ENCODE measurements at regions not wholly inside any gene's neighbourhood (a gene's known extent, or its start where the extent isn't known, plus 50 kb on each side); places are given as distances from the start of the nearest gene placed in this dataset.

DNA sequence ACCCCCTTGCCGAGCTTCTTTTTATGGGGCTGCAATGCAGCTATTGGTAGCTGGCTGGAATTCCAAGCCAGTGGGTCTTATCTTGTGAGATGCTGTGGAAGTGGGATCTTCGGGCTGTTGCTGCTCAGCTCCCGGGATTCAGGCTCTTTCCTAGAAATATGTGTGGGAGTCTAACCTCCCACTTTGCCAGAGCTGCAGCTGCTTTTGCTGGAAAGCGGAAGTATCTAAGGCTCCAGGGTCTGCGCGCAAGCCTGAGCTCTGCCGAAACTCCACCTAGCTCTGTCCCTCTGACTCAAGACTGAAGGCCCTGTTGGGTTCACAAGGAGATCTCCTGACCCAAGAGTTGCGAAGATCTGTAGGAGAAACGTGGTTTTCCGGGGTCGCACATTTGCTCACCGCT is 151.1 kb upstream of the ANKRD55 start:
- ChIA-PET POLR2A (no interaction called here), CTCF (no interaction called here)
- TF ChIP-seq, protein P1, sequence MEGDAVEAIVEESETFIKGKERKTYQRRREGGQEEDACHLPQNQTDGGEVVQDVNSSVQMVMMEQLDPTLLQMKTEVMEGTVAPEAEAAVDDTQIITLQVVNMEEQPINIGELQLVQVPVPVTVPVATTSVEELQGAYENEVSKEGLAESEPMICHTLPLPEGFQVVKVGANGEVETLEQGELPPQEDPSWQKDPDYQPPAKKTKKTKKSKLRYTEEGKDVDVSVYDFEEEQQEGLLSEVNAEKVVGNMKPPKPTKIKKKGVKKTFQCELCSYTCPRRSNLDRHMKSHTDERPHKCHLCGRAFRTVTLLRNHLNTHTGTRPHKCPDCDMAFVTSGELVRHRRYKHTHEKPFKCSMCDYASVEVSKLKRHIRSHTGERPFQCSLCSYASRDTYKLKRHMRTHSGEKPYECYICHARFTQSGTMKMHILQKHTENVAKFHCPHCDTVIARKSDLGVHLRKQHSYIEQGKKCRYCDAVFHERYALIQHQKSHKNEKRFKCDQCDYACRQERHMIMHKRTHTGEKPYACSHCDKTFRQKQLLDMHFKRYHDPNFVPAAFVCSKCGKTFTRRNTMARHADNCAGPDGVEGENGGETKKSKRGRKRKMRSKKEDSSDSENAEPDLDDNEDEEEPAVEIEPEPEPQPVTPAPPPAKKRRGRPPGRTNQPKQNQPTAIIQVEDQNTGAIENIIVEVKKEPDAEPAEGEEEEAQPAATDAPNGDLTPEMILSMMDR (IDR thresholded peaks at IDR 0.05; ENCODE audit: unreplicated experiment): no peak
- no peak overlapping the region for H3K27ac Mint-ChIP-seq (ENCODE audit: low read depth, unreplicated experiment)
- intact Hi-C loops (cut with micrococcal nuclease): no loop called here
- BruUV-seq (replicated peaks): no TSS peak
- no peaks in the 10 kb centered on the region for H3K27me3 Mint-ChIP-seq (ENCODE audit: insufficient read depth, unreplicated experiment)
- peaks cover 5% of the 10 kb centered on the region for H3K4me1 Mint-ChIP-seq (ENCODE audit: insufficient read depth, unreplicated experiment)
- H3K36me3 Mint-ChIP-seq (ENCODE audit: insufficient read depth, unreplicated experiment): no peaks in the 10 kb centered on the region
- DNase-seq (ENCODE audit: unreplicated experiment): no peak
- H3K4me3 Mint-ChIP-seq (ENCODE audit: unreplicated experiment): no peak overlapping the region
- H3K9me3 Mint-ChIP-seq (ENCODE audit: unreplicated experiment): no peaks in the 10 kb centered on the region

DNA sequence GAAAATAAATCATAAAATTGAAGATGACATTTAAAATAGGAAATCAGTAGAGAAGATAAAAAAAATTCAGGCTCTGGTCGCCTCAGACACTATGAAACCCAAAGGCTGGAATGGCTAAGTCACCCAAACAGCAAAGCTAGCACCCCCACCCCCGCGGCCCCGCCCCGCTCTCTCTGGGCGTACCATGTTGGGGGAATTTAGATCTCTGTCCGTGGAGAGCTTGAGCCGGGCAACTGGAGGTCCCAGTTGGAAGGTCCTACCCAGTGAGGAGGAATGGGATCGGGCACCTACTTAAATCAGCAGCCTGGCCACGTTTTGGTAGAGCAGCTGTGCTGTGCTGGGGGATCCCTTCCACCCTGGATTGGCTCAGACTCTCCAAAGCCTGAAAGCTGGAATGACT is 150.6 kb upstream of the ANKRD55 start:
- TF ChIP-seq, protein P1 (IDR thresholded peaks at IDR 0.05; ENCODE audit: unreplicated experiment): no peak
- H3K27ac Mint-ChIP-seq (ENCODE audit: low read depth, unreplicated experiment): no peak overlapping the region
- CTCF ChIA-PET: no interaction called here
- BruUV-seq (replicated peaks): no TSS peak
- H3K36me3 Mint-ChIP-seq (ENCODE audit: insufficient read depth, unreplicated experiment): no peaks in the 10 kb centered on the region
- no peaks in the 10 kb centered on the region for H3K27me3 Mint-ChIP-seq (ENCODE audit: insufficient read depth, unreplicated experiment)
- no peak for DNase-seq (ENCODE audit: unreplicated experiment)
- H3K4me3 Mint-ChIP-seq (ENCODE audit: unreplicated experiment): no peak overlapping the region
- no peaks in the 10 kb centered on the region for H3K9me3 Mint-ChIP-seq (ENCODE audit: unreplicated experiment)
- intact Hi-C loops (cut with micrococcal nuclease): no loop called here
- peaks cover 4% of the 10 kb centered on the region for H3K4me1 Mint-ChIP-seq (ENCODE audit: insufficient read depth, unreplicated experiment)
- POLR2A ChIA-PET: no interaction called here

DNA sequence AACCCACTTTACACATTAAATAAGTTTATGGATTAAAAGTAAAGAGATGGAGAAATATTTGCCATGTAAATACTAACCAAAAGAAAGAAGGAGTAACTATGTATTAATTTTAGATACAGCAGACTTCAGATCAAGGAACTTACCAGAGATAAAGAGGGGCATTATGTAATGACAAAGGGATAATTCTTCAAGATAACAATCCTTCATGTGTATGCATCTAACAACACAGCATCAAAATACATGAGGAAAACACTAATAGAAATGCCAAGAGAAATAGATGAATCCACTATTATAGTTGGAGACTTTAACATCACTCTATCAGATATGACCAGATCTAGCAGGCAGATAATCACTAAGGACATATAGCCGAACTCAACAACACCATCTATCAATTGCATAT is 149.8 kb upstream of the ANKRD55 start:
- DNase-seq (ENCODE audit: unreplicated experiment): no peak
- no peak overlapping the region for H3K27ac Mint-ChIP-seq (ENCODE audit: low read depth, unreplicated experiment)
- no peaks in the 10 kb centered on the region for H3K27me3 Mint-ChIP-seq (ENCODE audit: insufficient read depth, unreplicated experiment)
- H3K4me1 Mint-ChIP-seq (ENCODE audit: insufficient read depth, unreplicated experiment): no peaks in the 10 kb centered on the region
- TF ChIP-seq, protein P1 (IDR thresholded peaks at IDR 0.05; ENCODE audit: unreplicated experiment): no peak
- POLR2A ChIA-PET: no interaction called here
- no peaks in the 10 kb centered on the region for H3K9me3 Mint-ChIP-seq (ENCODE audit: unreplicated experiment)
- intact Hi-C loops (cut with micrococcal nuclease): no loop called here
- CTCF ChIA-PET: no interaction called here
- no peak overlapping the region for H3K4me3 Mint-ChIP-seq (ENCODE audit: unreplicated experiment)
- no TSS peak for BruUV-seq (replicated peaks)
- H3K36me3 Mint-ChIP-seq (ENCODE audit: insufficient read depth, unreplicated experiment): no peaks in the 10 kb centered on the region

GRCh38 chr5:56377573-56377972 is 144.4 kb upstream of the ANKRD55 start:
- Mint-ChIP-seq H3K36me3 (ENCODE audit: insufficient read depth, unreplicated experiment) (no peaks in the 10 kb centered on the region), H3K9me3 (ENCODE audit: unreplicated experiment) (no peaks in the 10 kb centered on the region), H3K27me3 (ENCODE audit: insufficient read depth, unreplicated experiment) (no peaks in the 10 kb centered on the region), H3K27ac (ENCODE audit: low read depth, unreplicated experiment) (no peak overlapping the region), H3K4me3 (ENCODE audit: unreplicated experiment) (no peak overlapping the region), H3K4me1 (ENCODE audit: insufficient read depth, unreplicated experiment) (no peaks in the 10 kb centered on the region)
- TF ChIP-seq, protein P1 (IDR thresholded peaks at IDR 0.05; ENCODE audit: unreplicated experiment): no peak
- ChIA-PET POLR2A (no interaction called here), CTCF (interaction anchor here (0.6 kb wide), 1 partner anchor 339 kb away, joined by 3 read pairs; no protein-coding TSS in a partner anchor)
- intact Hi-C loops (cut with micrococcal nuclease): no loop called here
- no peak for DNase-seq (ENCODE audit: unreplicated experiment)
- BruUV-seq (replicated peaks): no TSS peak

Measured in MCF 10A (cell line).